H7 (cell line): ENCODE measurements at regions not wholly inside any gene's neighbourhood (a gene's known extent, or its start where the extent isn't known, plus 50 kb on each side); places are given as distances from the start of the nearest gene placed in this dataset.
"Not testable (repeated sequence)": the region's sequence is repeated elsewhere in the genome, so short reads cannot be mapped to it uniquely, and the experiment has no call there.

Experiments used
- DNase-seq: peaks from one replicate; pipeline ENCODE4 v3.0.0; 2012
- H3K27me3 ChIP-seq: 2 replicates; pipeline ENCODE4 v1.6.0; 2011; ENCODE audit warnings: mild to moderate bottlenecking, low read length; ENCODE audit not compliant: control insufficient read depth, insufficient read depth
- H3K36me3 ChIP-seq: replicated peaks from 2 replicates; pipeline ENCODE4 v1.5.1; 2011; ENCODE audit warnings: low read length; ENCODE audit not compliant: control insufficient read depth, insufficient read depth
- H3K4me3 ChIP-seq: 2 replicates; pipeline ENCODE4 v1.5.1; 2011; ENCODE audit warnings: low read depth, mild to moderate bottlenecking, control low read depth, low read length, moderate library complexity; ENCODE audit not compliant: insufficient read depth

DNA sequence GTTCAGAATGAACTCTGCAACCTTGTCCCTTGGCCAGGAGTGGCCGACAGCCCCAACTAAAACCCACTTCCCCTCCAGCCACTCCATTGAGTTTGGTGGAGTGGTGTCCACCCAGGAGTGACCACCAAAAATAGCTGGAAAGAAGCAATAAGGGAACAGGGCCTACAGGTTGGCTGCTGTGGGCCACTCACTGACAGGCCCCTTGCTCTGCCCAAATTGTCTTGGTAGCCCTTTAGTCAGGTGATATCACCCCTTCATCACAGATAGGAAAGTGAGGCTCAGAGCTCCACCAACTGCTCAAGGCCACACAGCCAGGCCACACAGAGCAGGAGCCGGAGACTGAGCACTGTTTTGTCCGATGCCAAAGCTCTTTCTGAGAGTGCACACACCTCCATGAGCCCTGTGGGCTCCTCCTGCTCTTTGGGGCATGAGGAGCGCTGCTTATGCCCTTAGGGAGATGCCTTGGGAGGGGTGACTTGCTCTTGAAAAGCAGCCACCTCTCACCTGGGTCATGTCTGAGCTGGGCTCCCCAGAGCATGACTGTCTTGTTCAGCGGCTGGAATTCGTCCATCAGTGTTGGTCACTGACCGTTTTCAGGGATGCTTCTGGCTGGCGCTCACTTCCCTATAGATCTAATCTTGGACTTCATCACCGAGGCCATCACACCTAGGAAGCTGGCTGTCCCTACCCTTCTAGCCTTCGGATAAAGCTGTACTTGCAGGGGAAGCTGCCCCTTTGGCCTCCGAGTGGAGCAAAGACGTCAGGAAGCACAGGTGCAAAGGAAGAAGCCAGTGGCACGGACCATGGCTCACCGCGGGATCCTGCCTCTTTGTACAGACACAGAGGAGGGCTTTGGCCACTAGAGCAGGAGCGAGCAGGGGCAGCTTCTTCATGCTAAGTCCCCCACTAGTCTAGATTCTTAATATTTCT, 186.0 kb upstream of the ZNF469 start:
- no peak for DNase-seq
- no peaks in the 10 kb centered on the region for H3K27me3 ChIP-seq
- no peaks in the 10 kb centered on the region for H3K36me3 ChIP-seq
- no peak overlapping the region for H3K4me3 ChIP-seq

DNA sequence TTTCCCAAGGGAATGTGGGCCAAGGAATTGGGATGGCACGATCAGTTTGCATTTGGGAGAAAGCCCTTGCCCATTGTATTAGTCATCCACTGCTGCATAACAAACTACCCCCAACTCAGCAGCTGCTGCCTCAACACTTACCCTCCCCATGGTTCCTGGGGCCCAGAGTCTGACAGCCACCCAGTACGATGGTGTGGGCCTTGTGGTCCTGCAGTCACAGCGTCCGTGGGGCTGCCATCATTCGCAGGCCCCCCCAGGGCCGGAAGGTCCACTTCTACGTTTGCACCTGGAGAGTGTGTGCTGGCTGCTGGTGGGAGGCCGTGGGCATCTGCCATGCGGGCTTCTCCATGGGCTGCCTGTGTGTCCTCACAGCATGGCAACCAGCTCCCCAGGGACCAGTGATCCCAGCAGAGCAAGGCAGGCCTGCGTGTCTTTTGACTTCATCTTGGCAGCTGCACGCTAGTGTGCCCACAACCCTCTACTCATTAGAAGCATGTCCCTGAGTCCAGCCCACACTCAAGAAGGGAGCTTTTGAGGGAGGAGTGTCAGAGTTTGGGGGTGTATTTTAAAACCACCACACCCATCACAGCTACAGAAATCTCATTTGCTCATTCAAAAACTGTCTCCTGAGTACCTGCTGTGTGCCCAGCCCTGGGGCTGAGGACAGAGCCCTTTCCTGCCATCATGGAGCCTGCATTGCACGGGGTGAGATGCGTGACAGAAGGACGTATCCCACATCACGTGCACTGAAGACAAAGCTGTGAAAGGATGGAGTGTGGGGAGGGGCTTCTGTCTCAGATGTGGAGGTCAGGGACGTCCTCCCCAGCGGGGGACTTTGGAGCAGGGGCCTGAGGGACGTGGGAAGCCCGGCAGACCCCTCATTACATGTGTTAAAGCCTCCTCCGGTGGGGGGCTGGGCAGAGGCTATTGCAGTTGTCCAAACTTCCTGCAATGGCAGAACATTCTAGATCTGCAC, 185.0 kb upstream of the ZNF469 start:
- no peaks in the 10 kb centered on the region for H3K27me3 ChIP-seq
- no peak overlapping the region for H3K4me3 ChIP-seq
- H3K36me3 ChIP-seq = no peaks in the 10 kb centered on the region
- no peak for DNase-seq

DNA sequence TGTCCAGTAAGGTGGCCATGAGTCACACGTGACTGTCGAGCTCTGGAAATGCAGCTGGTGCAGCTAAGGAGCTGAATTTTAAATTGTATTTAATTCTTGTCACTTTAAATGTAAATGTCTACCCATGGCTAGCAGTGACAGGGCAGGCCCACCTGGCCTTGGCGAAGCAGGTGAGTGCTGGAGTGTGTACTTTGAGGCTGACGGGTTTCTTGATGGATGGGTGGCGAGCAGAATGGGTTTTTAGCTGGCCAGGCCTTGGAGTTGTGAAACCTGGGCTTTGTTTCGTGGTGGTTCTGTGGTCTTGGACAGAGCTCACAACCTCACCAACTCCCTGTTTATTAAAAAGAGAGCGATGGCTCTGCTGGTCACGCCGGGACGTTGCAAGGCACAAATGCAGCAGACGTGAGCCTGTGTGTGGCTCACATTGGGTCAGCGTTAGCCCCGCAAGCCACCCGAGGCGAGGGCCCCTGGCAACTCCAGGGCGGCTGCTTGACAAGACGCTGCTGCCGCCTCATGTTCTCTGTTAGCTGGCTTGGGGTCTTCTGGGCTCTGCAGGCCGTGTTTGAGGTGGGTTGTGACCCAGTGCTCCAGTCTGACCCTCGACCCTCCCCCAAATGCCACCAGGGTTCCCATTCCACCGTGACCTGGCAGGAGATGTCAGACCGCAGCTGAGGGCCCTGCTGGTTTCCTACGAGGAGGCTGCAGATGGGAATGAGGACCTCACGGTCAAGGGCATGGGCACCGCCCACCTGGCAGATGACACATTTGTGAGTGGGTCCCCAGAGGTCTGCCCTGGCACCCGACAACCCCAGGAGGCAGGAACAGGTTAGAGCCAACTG, 184.1 kb upstream of the ZNF469 start:
- H3K4me3 ChIP-seq, DNase-seq, H3K36me3 ChIP-seq: not testable (repeated sequence)

DNA sequence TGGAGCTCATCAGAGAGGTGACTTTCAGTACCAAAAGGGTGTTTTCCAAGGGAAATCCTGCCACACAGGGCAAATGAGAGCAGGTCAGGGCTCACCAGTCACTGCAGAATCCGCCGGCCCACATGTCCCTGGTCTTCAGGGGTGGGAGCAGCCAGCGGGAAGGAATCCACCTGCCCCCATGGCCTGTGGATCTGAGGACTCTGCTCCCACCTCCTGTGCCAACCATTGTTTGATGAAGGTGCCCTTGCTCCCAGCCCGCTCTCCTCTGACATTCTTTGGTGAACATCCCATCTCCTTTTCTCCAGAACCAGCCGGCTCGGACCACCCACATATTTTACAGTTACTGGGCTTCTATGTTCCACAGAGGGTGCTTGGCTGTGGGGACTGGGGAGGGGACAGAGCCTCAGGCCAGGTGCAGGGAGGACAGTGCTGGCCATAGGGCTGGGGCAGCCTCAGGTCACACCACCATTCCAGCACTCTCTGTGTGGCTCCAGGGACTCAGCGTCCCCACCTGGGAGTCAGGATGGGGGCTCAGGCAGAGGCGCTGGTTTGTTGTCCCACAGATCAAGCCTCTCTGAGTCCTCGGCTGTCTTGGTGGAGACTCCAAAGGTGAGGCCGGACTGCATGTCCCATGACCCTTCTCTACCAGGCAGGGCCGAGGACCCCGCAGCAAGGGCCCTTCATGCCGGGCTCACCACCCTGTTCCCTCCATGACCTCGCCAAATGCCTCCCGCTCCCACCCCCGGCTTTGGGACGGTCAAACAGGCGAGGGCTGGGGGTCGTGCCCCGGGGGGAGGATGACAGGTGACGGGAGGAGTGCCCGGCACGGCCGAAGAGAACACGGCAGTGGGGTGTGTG, 183.2 kb upstream of the ZNF469 start:
- H3K27me3 ChIP-seq, H3K36me3 ChIP-seq, H3K4me3 ChIP-seq: not testable (repeated sequence)
- peak; percentile 24 for DNase-seq

More for the DNA sequence above, 184.1 kb upstream of the ZNF469 start:
- not testable (repeated sequence) for H3K27me3 ChIP-seq

DNA sequence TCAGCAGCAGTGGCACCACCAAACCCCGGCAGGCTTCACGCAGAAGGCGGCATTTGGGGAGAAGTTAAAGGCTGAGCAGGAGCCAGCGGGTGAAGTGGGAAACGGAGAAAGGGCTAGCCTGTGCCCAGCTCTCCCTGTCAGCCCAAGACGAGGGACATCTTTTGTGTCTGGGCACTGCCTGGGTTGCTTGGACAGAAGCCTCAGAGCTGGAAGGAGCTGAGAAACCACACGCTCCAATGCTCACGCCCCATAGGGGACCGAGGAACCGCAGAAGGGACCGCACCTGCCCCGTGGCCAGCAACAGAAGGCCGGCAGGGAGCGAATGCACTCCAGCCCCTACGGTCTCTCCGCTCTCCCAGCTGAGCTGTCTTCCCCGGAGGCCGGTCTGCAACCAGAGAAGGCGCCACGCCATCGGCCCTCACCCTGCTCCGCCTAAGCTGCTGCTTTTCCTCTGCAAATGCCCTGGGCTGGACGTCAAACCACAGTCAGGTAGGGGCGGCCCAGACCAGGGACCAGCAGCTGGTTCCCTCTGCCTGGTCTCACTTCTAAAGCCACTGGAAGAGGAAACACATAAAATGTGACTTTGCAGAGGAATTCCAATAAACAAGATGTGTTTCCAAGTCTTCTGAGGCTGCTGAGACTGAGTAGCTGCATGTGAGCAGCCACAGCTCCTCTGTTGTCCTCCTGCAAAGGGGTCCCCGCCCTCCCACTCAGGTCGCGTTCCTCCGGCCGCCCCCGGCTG, 182.4 kb upstream of the ZNF469 start:
- DNase-seq = peak; percentile 33
- H3K4me3 ChIP-seq, H3K36me3 ChIP-seq, H3K27me3 ChIP-seq: not testable (repeated sequence)

- Histone ChIP-seq H3K27me3 (no peaks in the 10 kb centered on the region), H3K4me3 (no peak overlapping the region)
Observed at GRCh38 chr16:88200896-88201185, 181.9 kb upstream of the ZNF469 start.

GRCh38 chr16:88201611-88202010, 181.1 kb upstream of the ZNF469 start:
- H3K36me3 ChIP-seq, DNase-seq, H3K4me3 ChIP-seq, H3K27me3 ChIP-seq: not testable (repeated sequence)

More at GRCh38 chr16:88200896-88201185, 181.9 kb upstream of the ZNF469 start:
- H3K36me3 ChIP-seq = no peaks in the 10 kb centered on the region
- no peak for DNase-seq

GRCh38 chr16:88202207-88202745, 180.5 kb upstream of the ZNF469 start:
- Histone ChIP-seq H3K36me3 (no peaks in the 10 kb centered on the region), H3K27me3 (no peaks in the 10 kb centered on the region), H3K4me3 (no peak overlapping the region)
- peak; percentile 30 for DNase-seq

- H3K27me3 ChIP-seq, H3K36me3 ChIP-seq, H3K4me3 ChIP-seq: not testable (repeated sequence)
- peak; percentile 28 for DNase-seq
Observed at GRCh38 chr16:88202856-88203681, 179.7 kb upstream of the ZNF469 start.

DNA sequence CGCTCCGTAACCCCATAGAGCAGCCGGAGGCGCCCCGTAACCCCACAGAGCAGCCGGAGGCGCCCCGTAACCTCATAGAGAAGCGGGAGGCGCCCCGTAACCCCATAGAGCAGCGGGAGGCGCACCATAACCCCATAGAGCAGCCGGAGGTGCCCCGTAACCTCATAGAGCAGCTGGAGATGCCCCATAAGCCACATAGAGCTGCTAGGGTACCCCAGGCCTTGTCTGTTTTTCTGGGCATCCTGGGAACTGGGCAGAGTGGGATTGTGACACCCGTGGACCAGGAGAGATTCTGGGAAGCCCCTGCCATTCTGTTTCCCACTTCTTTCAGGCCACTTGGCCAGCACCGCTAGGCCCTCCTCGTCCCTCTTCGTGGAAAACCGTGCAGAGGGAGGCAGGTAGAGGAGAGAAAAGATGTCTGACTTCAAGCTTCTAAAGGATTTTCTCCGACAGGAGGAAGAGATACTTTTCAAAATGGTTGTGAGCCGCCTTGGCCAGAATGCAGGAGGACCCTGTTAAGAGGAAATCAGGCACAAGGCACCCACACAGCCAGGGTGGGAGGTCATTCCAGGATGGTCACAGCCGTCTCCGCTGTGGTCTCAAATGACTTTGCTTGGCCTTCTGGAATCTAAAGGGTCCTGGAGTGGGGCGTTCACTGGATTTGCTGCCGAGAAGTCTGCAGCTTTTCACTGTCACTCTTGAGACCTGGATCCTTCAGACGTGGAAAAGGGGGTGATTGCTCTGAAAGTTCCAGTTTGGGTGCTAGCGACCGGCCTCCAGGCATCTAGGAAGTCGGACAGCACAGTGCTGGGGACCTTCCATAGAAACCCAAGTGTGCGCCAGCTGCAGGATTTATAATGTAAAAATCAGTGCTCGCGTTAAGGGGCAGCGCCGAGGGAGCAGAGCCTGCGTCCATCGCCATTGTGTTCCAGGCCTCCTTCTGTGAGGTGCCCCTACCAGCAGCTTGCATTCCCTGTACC, 178.3 kb upstream of the ZNF469 start:
- not testable (repeated sequence) for H3K27me3 ChIP-seq, H3K36me3 ChIP-seq, H3K4me3 ChIP-seq, DNase-seq

GRCh38 chr16:88205482-88205881, 177.3 kb upstream of the ZNF469 start:
- H3K27me3 ChIP-seq, H3K36me3 ChIP-seq, DNase-seq, H3K4me3 ChIP-seq: not testable (repeated sequence)
